ENCODE measurements at regions not wholly inside any gene's neighbourhood (a gene's known extent, or its start where the extent isn't known, plus 50 kb on each side); places are given as distances from the start of the nearest gene placed in this dataset.

DNA sequence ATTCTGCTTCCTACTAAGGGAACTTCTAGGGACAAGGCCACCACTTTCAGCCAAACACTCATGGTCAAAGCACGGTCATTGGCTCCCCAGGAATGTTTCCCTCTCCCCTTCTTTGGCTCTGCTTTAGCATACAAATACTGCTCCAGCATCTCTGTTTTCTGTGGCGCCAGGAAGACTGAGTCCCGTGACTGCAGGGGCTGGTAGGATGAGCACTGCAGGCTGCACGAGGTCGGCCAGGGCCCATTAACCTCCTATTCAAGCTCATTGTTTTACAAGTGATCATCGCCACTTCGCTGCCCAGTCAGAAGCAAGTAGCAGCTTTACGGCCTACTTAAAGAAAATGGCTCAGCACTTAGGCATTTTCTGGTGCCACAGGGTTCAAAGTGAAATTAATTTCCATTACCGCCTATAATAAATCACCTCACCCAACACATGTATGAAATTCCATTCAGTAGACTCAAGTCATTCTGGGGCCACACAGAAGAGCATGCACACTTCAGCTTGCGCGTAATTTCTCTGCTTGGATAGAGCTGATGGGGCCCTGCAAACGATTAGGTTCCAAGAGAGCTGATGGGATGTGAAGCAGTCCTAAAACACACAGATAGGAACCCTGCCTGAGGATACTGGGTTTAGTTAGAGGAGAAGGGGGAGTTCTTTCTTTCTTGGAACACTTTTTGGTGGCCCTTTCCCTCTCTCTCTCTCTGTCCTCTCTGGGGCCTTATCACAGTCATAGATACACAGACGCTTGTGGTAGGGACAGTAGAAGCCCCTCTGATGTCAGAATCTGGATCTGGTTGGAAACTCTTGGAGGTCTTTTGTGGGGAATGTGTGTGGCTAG is 173.7 kb downstream of the KIF18A start:
- TF ChIP-seq CHD2 (IDR thresholded peaks at IDR 0.05; ENCODE audit: borderline replicate concordance, low read depth, low read length): no peak
- TF ChIP-seq, protein P1, sequence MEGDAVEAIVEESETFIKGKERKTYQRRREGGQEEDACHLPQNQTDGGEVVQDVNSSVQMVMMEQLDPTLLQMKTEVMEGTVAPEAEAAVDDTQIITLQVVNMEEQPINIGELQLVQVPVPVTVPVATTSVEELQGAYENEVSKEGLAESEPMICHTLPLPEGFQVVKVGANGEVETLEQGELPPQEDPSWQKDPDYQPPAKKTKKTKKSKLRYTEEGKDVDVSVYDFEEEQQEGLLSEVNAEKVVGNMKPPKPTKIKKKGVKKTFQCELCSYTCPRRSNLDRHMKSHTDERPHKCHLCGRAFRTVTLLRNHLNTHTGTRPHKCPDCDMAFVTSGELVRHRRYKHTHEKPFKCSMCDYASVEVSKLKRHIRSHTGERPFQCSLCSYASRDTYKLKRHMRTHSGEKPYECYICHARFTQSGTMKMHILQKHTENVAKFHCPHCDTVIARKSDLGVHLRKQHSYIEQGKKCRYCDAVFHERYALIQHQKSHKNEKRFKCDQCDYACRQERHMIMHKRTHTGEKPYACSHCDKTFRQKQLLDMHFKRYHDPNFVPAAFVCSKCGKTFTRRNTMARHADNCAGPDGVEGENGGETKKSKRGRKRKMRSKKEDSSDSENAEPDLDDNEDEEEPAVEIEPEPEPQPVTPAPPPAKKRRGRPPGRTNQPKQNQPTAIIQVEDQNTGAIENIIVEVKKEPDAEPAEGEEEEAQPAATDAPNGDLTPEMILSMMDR (IDR thresholded peaks at IDR 0.05 in 2 of 3, conservative IDR thresholded peaks at IDR 0.05 in 1 of 3; ENCODE audit: control insufficient read depth in 2 of 3, extremely low read depth in 1 of 3, insufficient read depth in 1 of 3, low read depth in 3 of 3, low read length in 3 of 3): no peak
